GM19328 (cell line): ENCODE measurements at regions not wholly inside any gene's neighbourhood (a gene's known extent, or its start where the extent isn't known, plus 50 kb on each side); places are given as distances from the start of the nearest gene placed in this dataset.

Source experiments
- ATAC-seq: cut with Tn5 transposase; IDR thresholded peaks from one replicate; pipeline ENCODE4 v1.9.1; 2021; ENCODE audit warnings: mild to moderate bottlenecking, moderate library complexity; ENCODE audit not compliant: unreplicated experiment

DNA sequence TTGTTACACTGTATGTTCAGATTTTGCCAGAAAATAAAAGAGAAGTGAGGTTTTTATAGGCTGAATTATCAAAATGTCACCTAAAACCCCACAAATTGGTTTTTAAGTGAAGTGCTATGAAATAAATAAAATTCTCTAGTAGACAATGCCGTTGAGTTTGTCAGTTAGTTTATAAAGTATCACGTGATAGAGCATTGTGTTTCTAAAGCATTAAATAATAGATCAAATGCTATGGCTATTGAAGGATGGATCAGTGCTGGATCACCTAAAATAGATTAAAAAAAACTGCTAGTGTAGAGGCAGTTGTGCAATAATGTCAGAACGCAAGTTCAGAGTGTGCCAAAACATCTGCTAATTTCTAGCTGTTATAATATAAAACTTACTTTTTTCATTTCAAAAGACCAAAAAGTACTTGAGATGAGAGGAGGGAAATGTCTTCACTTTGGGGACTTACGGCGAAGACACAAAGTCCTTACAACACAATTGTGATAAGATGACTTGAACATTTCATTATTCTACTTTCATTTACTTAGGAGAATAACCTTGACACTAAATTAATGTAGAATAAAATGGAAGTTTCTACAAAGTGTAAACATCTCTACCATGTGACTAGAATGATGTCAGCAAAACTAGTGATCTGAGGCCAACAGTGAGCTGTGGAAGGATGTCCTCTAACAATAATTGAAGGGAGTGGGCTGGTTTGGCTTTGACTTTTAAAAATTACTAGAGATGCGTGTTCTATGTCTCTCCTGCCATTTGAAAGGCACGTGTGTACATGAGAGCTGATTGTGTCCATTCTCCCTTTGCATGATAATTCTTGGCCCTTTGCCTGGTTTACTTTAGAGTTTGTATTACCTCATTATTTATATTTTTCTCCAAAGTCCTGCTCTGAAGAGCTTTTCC, 154.4 kb upstream of the PDE3A start:
- no peak for ATAC-seq

DNA sequence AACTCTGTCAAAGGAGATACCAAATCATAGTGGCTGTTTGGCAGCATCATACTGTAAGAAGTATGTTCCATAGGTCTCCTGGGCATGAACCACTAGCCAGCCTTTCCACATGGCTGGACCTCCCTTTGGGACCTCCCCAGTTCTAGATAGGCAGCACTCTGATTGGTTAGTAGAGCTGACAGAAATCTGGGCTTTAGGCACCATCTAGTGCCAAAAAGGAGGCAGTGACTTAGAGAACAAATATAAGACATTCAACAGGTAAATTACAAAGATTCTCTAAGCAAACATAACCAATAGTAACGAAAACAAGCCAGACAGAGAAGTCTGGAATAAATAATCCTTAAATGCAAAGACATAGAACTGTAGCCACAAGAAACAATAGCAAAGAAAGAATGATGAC, 148.0 kb upstream of the PDE3A start:
- ATAC-seq, result no peak

DNA sequence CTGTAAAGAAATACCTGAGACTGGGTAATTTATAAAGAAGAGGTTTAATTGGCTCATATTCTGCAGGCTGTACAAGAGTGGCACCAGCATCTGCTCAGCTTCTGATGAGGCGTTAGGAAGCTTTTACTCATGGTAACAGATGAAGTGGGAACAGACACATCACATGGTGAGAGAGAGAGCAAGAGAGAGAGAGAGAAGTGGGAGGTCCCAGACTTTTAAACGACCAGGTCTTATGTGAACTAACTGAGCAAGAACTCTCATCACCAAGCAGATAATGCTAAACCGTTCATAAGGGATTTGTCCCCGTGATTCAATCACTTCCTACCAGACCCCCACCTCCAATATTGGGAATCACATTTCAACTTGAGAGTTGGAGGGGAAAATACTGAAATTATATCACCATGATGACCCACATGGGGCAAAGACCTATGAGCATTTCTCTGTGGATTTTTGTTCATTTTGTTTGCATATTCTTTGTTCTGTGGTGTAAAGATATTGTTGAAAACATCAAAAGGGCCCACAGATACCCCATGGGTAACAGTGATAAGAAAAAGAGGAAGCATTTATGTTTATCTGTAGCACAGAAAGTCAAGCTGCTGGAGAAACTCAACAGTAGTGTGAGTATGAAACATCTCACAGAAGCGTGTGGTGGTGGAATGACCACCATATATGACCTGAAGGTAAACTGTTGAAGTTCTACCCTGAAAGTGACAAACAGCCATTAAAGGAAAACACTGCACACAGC, 135.2 kb upstream of the PDE3A start:
- no peak for ATAC-seq

DNA sequence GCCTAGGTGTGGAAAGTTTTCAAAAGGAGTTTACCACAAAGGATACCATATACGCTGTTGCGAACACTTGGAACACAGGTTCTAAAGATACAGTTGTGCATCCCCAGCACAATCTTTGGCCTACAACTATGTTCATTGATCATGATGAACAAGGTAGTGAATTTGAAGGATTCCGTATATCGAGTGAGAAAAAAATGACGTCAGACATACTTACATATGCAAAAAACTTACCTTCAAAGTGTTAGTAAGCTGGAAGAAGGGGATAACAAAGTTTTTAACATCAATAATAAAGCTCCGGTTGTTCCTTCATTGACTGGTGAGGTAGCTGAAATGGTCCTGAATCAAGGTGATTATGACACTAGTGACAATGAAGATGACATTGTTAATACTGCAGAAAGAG, 133.9 kb upstream of the PDE3A start:
- ATAC-seq, result no peak

DNA sequence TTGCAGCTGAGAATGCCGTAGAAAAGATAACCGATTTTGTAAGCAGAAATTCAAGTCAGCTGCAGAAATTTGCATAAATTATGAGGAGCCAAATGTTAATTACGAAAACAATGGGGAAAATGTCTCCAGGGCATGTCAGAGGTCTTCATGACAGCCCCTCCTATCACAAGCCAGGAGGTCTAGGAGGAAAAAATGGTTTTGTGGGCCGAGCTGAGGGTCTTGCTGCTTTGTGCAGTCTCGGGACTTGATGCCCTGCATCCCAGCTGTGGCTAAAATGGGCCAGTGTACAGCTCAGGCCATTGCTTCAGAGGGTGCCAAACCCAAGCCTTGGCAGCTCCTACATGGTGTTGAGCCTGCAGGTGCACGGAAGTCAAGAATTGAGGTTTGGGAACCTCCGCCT, 131.2 kb upstream of the PDE3A start:
- ATAC-seq, result no peak

DNA sequence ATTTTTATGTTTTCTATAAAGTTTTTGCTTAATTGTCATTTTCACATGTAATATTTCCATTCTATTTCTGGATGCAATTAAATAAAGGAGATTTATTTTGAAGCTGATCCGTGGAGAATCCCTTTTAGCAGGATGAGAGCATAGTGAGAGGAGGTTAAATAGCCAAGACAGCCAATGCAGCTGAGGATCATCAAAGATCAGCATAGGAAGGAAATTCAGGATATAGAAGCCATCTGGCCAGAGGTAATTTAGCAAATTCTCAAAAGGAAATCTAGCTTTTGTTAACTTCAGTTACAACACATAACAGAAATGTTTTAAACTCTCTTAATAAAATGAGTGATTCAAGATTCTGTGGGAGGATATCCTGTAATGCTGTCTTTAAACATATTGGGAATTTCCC, 122.8 kb upstream of the PDE3A start:
- no peak for ATAC-seq

DNA sequence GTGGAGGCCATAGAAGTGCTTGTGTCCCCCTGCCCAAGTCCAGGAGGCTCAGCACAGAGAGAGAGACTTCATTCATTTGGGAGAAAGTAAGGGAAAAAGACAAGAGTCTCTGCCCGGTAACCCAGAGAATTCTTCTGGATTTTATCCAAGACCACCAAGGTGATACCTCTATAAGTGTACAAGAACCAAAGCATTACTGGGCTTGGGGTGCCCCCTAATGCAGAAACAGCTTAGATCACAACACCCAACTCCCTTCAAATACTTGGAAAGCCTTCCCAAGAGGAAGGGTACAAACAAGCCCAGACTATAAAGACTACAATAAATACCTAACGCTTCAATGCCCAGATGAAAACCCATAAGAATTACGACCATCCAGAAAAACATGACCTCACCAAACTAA, 119.7 kb upstream of the PDE3A start:
- no peak for ATAC-seq

DNA sequence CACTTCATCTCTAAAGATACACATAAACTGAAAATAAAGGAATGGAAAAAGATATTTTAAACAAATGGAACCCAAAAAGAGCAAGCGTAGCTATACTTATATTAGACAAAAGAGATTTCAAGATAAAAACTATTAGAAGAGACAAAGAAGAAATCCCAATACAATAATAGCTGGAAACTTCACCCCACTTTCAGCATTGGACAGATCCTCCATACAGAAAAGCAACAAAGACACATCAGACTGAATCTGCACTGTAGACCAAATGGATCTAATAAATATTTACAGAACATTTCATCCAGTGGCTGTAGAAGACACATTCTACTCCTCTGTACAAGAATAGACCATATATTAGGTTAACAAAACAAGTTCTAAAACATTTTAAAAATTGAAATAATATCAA, 117.6 kb upstream of the PDE3A start:
- no peak for ATAC-seq

DNA sequence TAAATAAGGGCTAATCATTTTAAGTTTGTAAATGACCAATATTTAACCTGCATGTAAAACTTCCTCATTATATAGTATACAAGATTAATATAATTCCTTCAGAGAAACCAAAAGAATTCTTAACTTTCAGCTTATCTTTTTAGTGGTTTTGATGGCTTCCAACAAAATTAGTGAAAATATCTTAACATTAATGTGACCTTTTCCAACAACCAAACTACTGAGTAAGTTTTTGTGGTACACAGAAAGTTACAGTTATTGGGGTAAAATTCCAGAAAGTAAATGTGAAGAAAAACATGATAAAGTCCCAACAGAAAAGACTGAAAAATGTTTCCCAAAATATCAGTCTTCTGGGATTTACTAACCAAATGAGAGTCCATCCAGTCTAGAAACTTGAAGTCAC, 111.0 kb upstream of the PDE3A start:
- ATAC-seq, result no peak

DNA sequence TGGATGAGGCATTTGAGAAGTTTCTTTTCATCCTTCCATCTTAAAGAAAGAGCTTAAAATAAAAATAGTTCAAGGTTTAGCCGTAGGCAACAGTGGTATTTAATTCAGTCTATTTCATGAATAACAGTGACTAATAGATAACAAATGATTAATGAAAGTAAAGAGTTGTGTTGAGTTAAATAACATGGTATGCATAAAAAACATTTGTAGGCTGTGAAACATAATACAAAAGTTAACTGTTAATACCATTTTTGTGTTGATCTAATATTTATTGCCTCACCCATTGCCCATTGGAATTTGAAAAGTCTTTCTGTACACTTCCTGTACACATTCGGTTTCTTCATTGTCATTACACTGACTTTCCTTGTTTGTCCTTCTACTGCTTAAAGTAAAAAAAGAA, 108.6 kb upstream of the PDE3A start:
- ATAC-seq, result no peak

DNA sequence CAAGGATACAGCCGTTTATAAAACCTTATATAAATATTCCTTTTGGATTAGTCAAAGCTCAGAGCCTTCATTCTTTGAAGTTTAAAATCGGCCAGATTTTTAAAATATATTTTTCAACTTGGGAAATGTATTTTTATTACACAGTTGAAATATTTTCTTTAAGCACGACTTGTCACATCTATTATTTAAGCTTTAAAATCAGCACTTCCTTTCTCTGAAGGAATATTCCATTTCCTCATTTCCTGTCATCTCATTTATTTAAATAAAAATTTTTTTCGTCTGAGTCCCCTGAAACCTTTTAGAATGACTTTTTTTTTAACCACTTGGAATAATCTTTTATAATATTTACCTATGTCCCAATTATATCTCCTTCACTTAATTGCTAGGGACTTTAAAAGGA, 107.5 kb upstream of the PDE3A start:
- no peak for ATAC-seq

DNA sequence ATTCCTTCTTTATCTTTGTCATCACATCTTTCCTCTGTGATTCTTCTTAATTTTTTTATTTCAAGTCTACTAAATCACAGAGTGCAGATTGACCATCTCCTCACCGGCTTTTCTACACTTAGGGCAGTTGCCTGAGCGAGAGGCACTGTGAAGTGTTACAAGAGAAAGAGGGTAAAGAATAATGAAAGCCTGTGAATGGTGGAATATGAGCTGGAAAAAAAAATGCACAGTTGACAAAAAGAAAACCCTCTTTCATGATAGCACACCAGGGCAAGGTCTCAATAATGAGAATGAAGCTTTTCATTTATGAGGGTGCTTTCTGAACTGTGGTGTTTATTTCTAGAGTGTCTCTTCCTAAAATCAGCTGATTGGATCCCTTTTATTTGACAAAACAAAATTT, 106.2 kb upstream of the PDE3A start:
- no peak for ATAC-seq

DNA sequence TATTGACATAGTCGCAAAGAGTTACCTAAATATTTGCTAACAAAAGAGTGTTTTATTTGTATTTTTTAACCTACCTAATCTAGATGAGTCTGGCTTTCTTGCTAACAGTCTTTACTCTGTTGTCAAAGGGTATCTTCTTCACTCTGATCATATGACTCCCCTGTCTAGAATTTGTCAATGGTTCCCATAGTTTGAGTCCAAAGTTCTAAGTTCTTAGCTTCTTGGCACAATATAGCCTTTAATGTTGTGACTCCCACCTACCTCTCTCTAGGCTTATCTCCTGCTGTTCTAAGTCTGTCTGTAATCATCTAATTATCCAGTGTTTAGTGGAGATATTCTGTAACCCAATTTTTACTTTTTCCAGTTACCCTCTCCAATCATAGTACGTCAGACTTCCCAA, 104.3 kb upstream of the PDE3A start:
- ATAC-seq, result no peak

DNA sequence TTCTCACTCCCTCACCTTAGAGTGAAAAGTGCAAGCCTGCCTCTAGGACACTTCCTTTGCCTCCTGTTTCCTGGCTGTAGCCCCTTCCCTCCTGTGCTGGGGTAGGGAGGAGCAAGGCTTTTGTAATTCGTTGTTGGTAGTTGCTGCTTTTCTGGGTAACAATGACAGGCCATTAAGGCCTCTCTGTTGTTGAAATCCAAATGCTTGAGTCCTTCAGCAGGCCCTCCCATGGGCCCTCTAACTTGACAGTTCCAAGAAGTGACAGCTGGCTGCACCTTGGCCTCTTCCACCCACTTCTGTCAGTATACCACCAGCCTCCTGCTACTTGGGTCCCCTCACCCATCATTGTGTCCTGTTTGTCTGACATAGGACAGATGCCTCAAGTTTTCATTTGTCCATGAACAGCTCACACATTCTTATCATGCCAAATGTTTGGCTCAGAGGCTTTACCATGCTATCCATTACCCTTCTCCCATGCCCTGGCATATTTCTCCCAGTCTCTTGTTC, 103.7 kb upstream of the PDE3A start:
- ATAC-seq, result no peak

DNA sequence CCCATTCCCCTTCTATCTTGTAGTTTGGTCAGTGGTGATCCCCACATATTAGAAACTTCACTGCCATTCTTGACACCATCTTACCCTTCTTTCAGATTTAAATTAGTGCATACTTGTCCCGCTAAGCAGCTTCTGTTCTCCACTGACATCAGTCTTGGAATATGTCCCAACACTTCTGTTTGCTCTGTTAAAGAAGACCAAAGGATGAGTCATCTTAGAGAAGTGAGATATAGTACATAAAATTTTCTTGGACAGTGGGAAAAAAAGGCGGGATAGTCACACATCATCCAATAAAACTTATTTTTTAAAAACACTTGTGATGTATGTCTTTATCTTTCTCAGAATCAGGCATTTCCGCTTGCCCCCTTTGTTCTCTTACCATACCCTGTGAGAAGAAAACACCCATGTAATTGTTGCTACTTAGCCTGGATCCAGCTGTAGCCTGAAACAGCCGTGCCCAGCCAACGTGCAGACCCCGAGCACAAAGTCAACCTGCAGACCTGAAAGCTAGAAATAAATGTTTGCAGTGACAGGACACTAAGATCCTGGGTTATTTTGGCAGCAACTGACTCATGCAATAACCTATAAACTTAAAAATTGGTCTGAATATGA, 100.1 kb upstream of the PDE3A start:
- ATAC-seq, result no peak

DNA sequence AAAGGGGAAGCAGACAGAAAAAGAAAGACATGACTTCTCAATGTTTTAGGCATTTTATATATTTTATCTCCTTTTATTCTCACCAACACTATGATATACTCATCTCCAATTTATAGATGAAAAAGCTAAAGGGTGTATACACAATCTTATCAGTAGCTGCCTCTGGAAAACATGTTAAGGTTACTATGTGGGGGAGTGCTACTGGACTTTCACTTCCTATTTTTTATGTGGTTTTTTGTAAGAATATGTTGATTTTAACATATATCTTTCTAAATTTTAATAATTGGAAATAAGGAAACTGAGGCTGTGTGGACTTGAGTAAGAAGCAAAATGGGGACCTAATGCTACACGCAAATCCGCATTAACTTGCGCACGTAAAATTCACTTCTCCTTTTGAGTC, 99.6 kb upstream of the PDE3A start:
- ATAC-seq, result no peak

DNA sequence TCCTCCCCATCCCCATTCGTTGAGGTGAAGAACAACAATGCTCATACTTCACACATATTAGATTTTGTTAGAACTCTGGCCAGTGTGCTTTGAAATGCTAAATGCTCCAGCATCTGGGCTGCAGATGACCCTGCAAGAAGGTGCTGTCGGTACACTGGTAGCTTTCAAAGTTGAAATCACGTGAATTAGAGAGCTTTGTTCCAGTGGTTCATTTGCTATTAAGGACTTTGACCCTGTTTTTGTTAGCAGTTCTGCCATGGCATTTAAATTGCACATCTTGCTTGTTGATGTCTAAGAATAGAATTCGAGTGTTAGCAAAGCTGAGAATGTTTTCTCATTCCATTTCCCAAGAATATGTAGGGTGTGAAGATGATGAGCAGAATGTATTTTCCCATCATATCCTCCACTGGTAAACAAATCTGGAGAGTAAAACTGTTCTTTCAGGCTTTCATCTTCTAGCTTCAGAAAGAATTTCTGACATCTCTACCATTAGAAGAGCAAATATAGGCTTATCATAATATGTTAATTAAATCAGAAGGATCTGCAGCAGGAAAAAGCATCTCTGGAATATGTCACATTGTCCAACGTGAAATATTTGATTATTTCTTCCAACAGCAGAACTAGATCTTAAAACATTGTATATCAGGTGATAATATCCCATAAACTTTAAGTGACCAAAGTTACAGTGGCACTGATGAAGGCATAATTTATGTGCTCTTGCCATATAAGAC, 98.8 kb upstream of the PDE3A start:
- no peak for ATAC-seq

DNA sequence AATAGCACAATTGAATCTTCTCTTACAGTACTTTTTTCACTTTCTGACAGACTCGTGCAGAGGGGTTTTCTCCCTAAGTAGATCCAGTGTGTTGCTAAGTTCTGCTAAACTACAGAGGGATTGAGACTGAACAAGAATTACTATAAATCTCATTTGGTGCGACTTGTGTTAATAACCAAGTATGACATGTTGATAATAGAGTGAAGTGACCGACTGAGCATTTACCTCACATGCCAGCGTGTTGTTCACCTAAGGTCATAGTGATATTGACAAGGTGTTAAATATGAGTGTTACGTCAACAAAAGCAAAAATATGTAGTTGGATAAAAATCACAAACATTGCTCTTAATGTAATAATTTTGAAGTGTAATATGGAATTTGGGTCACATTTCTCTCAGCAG, 97.8 kb upstream of the PDE3A start:
- ATAC-seq, result no peak

DNA sequence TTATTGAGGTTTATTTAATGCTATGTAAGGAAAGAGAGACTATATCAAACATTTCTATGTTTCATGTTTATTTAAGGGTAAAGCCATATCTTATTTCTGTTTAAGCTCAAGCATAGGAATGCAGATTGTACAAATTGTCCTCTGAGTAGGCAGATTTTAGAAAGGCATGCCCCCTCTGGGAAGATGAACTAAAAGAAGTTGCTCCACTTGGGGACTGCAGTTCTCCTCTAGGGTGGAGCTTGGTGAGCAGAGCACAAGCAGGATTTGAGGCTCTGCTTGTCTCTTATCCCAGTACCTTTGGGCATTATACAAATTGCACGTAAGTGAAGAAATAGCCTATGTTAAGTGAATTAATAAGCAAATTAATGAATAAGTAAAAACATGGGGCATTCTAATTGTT, 96.2 kb upstream of the PDE3A start:
- ATAC-seq, result no peak

DNA sequence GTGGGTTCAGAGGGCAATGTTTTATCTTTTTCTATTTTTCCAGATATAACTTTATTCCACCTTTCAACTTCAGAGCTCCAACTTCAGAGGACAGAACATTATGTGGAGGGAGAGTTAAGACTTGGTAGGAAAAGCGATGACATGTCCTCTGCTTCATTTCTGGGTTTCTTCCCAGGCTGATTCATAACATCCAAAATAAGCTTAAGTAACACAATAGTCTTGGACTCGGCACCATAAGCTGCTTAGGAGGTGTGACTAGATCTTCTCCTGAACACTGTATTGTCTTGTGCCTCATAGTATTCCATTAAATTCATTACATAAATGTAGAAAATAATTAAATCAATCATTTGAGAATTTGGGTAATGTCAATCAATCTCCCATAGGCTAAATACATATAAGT, 95.5 kb upstream of the PDE3A start:
- ATAC-seq, result no peak

DNA sequence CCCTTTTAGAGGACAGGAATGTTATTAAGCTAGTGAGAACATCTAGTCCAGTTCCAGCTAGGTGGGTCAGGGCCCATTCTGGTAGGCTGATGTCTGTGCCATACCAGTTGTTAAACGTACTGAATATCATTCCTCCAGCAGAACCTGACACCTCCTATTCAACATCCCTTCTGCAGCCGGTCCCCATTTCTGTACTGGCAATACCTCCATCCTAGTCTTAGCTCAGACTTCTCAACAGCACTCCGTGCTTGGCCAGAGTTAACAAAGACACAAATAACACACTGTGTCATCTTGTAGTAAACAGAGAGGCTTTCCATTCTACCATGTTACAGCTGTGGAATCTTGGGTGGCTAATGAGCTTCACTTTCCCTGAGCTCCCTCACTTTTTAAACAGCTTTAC, 94.3 kb upstream of the PDE3A start:
- no peak for ATAC-seq
